ENCODE measurements at regions not wholly inside any gene's neighbourhood (a gene's known extent, or its start where the extent isn't known, plus 50 kb on each side); places are given as distances from the start of the nearest gene placed in this dataset.
"Not testable (repeated sequence)": the region's sequence is repeated elsewhere in the genome, so short reads cannot be mapped to it uniquely, and the experiment has no call there.

DNA sequence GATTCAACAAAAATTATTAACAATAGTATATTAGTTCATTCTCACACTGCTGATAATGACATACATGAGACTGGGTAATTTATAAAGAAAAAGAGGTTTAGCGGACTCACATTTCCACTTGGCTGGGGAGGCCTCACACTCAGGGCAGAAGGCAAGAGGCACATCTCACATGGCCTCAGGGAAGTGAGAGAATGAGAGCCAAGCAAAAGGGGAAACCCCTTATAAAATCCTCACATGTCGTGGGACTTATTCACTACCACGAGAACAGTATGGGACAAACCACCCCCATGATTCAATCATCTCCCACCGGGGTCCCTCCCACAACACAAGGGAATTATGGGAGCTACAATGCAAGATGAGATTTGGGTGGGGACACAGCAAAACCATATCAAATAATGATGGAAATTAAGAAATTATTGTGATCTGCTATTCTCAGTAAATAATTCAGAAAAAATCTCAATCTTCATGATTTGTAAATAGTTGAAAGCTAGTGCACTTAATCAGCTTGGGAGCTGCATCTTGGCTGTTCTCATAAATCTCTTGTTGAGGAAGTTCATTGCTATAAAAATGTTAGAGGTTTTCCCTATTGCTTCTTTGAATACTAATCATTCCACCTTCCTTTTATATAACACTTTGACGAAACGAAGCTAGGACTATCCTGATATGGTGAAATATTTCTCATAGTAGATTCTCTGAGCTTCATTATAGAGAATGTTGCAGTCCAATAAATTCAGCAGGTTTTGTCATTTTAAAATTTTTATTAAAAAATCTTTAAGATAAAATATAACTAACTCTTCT, 179.2 kb downstream of the SPDYE17 start:
- not testable (repeated sequence) for H3K9me3 ChIP-seq (ENCODE audit: control insufficient read depth, low read length, poor library complexity, severe bottlenecking); ATAC-seq; H3K4me3 Mint-ChIP-seq; H3K27ac Mint-ChIP-seq; H3K36me3 Mint-ChIP-seq (ENCODE audit: low read depth); H3K4me1 Mint-ChIP-seq; DNase-seq
- peaks cover 14% of the 10 kb centered on the region for H3K27me3 Mint-ChIP-seq

DNA sequence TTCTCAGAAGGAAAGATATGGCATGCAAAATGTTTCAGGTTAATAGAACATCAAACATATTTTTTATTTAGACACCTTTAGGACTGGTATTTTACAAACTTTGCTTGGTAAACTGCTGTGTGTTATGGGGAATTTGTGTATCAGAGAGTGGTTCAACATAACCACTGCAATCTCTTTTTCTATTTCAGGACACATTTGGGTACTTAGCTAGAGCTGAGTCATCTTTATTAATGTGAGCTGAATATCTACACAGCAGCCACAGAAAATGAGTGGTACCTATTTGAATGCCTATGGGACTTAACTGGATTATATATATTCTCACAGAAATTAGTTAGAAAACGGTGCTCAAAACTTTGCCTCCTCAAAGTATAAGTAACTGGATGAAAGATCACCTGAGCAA, 179.8 kb downstream of the SPDYE17 start:
- peaks cover 20% of the 10 kb centered on the region for H3K27me3 Mint-ChIP-seq
- not testable (repeated sequence) for DNase-seq; H3K4me1 Mint-ChIP-seq; ATAC-seq; H3K27ac Mint-ChIP-seq; H3K36me3 Mint-ChIP-seq (ENCODE audit: low read depth); H3K9me3 ChIP-seq (ENCODE audit: control insufficient read depth, low read length, poor library complexity, severe bottlenecking); H3K4me3 Mint-ChIP-seq

DNA sequence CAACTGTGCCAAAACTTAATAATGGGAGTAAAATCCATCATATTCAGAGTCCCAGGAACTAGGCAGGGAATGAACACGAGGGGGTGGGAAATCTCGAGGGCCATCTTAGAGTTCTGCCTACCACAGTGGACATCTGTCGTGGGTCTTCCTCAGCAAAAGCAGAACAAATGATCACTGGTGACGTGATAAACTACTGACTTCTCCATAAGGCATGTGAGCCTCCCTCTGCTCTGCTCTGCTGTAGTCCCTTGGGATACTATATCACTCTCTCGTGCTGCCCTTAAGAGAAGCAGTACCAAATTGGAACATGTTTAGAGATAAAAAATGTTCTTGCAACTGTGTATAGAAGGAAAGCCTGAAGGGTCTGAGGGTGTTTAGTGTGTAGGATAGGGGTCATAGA, 180.5 kb downstream of the SPDYE17 start:
- not testable (repeated sequence) for DNase-seq; H3K36me3 Mint-ChIP-seq (ENCODE audit: low read depth); H3K27ac Mint-ChIP-seq; ATAC-seq; H3K9me3 ChIP-seq (ENCODE audit: control insufficient read depth, low read length, poor library complexity, severe bottlenecking); H3K4me1 Mint-ChIP-seq; H3K4me3 Mint-ChIP-seq
- peaks cover 20% of the 10 kb centered on the region for H3K27me3 Mint-ChIP-seq

DNA sequence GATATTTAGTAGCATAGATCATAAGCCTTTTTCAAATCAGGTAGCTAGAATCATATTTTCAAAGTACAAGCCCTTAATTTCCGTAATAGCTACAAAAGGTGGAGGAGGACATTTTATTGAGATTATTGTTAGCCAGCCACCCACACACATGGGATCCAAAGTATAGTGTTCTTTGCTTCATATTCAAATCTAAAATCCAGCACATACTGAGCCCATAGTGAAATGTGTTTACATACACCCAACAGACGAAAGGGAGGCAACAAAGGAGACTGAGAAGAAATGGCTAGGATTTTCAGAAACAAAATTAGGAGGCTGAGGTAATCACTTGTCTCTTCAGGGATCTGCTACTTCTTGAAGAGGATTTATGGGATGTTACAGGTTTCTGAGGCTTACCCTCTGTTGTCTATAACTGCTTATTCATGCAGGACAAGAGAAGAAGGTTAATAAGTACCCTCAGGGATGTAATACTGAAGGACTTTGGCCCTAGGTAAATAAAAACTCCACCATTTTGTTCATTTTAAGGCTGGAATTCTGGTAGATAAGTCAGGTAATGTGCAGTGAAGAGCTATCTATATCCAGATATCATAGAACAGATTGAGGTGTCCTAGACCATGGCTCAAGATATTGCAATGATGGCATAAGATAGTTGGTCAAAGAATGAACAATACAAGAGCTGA, 182.1 kb downstream of the SPDYE17 start:
- not testable (repeated sequence) for H3K27ac Mint-ChIP-seq; H3K36me3 Mint-ChIP-seq (ENCODE audit: low read depth); H3K4me1 Mint-ChIP-seq; H3K4me3 Mint-ChIP-seq; ATAC-seq; DNase-seq; H3K9me3 ChIP-seq (ENCODE audit: control insufficient read depth, low read length, poor library complexity, severe bottlenecking)
- peaks cover 18% of the 10 kb centered on the region for H3K27me3 Mint-ChIP-seq

DNA sequence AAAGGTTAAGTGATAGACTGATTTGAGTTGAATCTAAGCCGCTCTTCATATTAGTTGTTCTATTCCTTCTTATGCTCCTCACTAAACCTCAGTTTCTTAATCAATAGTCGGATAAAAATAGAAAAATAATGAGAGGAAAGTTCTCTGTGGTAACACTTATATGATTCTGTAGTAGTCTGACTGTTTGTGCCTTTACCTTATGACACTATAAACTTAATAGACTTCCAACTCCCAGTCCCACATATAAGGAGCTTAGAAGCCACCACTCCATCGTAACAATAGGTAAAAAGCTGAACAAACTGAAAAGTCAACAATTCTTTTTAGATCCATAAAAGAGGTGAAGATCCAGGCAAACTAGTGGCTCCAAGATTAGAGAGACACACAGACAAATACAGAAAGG, 192.3 kb downstream of the SPDYE17 start:
- H3K36me3 Mint-ChIP-seq (ENCODE audit: low read depth); H3K27ac Mint-ChIP-seq; ATAC-seq; H3K4me1 Mint-ChIP-seq; H3K4me3 Mint-ChIP-seq; DNase-seq; H3K9me3 ChIP-seq (ENCODE audit: control insufficient read depth, low read length, poor library complexity, severe bottlenecking); H3K27me3 Mint-ChIP-seq: not testable (repeated sequence)

DNA sequence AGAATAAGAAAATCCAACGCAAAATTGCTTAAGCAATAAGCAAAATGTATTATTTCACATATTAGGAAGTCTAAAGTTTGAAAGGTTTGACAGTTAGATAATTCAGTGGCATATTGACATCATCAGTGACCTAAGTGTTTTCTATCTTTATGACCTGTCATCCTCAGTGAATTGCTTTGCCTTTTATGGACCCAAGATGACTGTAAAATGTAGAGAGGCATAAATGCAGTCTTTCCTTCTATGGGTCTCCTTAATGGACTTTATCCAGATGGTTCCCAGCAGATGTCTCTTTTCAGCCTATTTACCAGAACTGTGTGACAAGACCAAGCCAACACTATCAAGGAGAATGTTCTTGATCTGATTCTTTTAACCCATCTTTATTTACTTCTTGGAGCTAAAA, 192.9 kb downstream of the SPDYE17 start:
- H3K27ac Mint-ChIP-seq; ATAC-seq; H3K4me3 Mint-ChIP-seq; H3K4me1 Mint-ChIP-seq; H3K27me3 Mint-ChIP-seq; DNase-seq; H3K9me3 ChIP-seq (ENCODE audit: control insufficient read depth, low read length, poor library complexity, severe bottlenecking); H3K36me3 Mint-ChIP-seq (ENCODE audit: low read depth): not testable (repeated sequence)

DNA sequence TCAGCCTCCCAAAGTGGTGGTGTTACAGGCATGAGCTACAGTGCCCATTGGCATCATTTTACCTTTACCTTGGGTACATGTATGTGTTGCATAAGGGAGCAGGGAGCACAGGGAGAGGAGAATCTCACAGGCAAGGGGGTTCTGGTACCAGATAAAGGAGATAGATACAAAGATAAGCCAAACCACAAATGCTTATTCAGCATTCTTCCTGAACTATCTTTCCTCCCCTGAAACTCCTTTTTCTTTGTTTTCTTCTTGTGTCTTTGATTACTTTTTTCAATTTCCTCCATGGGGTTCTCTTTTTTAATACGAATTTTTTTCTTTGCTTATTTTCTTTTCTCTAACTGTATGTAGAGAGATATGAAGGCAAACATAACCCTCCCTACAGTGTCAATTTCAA, 193.8 kb downstream of the SPDYE17 start:
- H3K27me3 Mint-ChIP-seq; H3K36me3 Mint-ChIP-seq (ENCODE audit: low read depth); H3K27ac Mint-ChIP-seq; DNase-seq; ATAC-seq; H3K9me3 ChIP-seq (ENCODE audit: control insufficient read depth, low read length, poor library complexity, severe bottlenecking); H3K4me1 Mint-ChIP-seq; H3K4me3 Mint-ChIP-seq: not testable (repeated sequence)

DNA sequence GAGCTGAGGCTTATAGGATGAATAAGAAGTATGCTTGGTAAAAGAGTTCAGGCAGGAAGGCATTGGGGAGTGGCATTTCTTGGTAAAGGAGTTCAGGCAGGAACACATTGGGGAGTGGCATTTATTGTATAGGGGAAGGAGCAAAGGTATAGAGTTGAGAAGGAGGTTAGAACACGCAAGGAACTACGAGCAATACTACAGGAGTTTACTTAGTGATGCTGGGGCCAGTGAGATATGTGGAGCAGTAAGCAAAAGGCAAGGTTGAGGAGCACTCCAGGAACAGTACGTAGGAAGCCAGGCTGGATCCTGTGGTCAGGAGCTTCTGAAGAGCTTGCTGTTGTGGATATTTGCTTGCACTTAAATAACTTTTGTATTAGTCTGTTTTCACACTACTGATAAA, 202.2 kb upstream of the POMZP3 start:
- not testable (repeated sequence) for DNase-seq; H3K9me3 ChIP-seq (ENCODE audit: control insufficient read depth, low read length, poor library complexity, severe bottlenecking); H3K4me3 Mint-ChIP-seq; ATAC-seq; H3K27ac Mint-ChIP-seq; H3K36me3 Mint-ChIP-seq (ENCODE audit: low read depth); H3K4me1 Mint-ChIP-seq
- H3K27me3 Mint-ChIP-seq = peaks cover 26% of the 10 kb centered on the region

DNA sequence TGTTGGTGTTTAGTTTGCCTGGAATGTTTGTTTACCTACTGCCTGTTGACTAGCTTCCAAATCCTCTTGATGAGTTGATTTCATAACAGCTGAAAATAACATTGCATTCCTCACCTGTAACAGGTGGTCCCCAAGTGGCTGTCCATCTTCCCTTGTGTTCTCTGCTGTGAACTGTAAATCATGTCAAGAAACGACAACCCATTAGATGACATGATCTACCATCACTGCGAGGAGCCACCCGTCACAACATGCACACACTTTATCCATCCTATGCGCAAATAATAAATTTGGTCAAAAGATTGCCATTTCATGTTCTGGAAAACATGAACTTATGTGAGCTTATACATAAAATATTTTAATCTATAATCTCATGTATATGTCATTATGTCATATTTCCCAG, 199.1 kb upstream of the POMZP3 start:
- not testable (repeated sequence) for H3K4me1 Mint-ChIP-seq; H3K27ac Mint-ChIP-seq; H3K9me3 ChIP-seq (ENCODE audit: control insufficient read depth, low read length, poor library complexity, severe bottlenecking); ATAC-seq; DNase-seq; H3K36me3 Mint-ChIP-seq (ENCODE audit: low read depth); H3K4me3 Mint-ChIP-seq
- peaks cover 26% of the 10 kb centered on the region for H3K27me3 Mint-ChIP-seq

DNA sequence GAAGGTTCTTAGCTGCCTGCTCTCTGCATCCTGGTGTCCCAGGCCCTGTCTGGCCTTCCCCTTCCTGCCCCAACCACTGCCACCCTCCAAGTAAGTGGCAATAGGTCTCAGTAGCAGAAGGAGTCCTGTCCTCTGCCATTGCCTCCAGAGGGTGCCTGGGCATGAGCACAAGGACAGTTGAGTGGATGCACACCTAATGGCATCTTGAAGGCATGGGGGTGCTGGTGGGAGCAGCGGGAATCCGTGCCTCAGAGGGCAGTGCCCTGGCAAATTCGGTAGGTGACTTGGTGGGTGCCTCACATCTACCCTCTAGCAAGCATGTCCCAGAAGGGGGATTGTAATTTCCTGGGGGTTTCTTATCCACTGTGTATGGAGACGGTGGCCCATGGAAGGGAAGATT, 182.8 kb upstream of the POMZP3 start:
- not testable (repeated sequence) for H3K4me1 Mint-ChIP-seq; H3K27ac Mint-ChIP-seq; ATAC-seq; DNase-seq; H3K9me3 ChIP-seq (ENCODE audit: control insufficient read depth, low read length, poor library complexity, severe bottlenecking); H3K4me3 Mint-ChIP-seq; H3K36me3 Mint-ChIP-seq (ENCODE audit: low read depth); H3K27me3 Mint-ChIP-seq

DNA sequence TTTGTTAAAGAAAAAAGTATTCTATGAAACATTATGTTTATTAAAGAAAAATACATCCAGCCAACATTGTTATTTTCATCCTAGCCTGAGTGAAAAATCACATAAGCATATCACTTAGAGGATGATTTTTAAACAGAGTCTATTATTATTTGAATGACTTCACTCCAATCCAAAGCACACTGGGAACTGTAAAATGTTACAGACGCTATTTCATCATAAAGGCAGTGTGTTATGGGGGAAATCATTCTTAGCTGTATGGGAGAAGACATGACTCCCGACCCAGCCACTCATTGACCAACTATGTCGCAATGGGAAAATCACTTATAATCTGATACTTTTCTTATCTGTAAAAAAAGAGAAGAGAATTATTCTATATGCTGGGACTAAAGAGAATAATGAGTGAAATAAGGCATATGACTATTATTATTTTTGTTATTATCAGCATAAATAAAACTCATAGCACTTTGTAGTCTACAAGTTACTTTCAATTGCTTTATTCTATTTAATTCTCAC, 180.6 kb upstream of the POMZP3 start:
- not testable (repeated sequence) for H3K9me3 ChIP-seq (ENCODE audit: control insufficient read depth, low read length, poor library complexity, severe bottlenecking); ATAC-seq; H3K4me1 Mint-ChIP-seq; H3K27me3 Mint-ChIP-seq; H3K4me3 Mint-ChIP-seq; H3K36me3 Mint-ChIP-seq (ENCODE audit: low read depth); DNase-seq; H3K27ac Mint-ChIP-seq

DNA sequence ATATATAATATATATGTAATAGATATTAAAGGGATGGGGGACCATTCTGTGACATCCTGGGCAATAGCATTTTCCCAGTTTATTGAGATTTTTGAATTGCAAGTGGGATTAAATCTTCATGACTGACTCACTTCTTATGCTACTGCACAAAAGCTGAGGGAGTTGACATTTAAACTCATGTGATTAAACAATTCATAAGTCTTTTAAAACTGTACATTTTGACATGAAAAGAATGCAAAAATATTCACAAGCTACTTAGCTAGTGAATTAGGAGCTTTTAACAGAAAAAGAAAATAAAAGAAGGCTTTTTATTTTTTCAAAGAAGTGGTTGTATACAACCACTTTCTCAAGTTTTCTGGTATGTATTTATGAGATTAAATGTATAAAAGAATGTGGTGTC, 179.4 kb upstream of the POMZP3 start:
- H3K9me3 ChIP-seq (ENCODE audit: control insufficient read depth, low read length, poor library complexity, severe bottlenecking); H3K4me3 Mint-ChIP-seq; H3K27ac Mint-ChIP-seq; H3K36me3 Mint-ChIP-seq (ENCODE audit: low read depth); ATAC-seq; H3K4me1 Mint-ChIP-seq; DNase-seq; H3K27me3 Mint-ChIP-seq: not testable (repeated sequence)

DNA sequence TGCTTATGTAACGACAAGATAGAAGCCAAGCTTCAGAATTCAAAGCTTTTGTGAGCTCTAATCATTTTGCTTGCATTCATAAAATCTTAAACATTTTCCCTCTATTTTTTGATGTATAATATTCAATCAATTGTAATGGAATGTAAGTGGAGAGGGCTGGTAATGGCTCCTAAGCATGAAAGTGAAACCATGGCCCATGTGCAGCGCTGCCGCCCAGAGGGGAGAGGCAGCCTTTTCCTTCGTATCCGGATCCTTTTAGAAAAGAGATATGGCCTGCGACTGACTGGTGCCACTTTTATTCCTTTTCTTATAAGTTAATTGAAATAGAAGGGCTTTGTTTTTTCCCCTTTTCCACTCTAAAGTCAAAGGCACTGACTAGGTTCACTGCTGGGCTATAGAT, 178.9 kb upstream of the POMZP3 start:
- H3K9me3 ChIP-seq (ENCODE audit: control insufficient read depth, low read length, poor library complexity, severe bottlenecking); ATAC-seq; DNase-seq; H3K36me3 Mint-ChIP-seq (ENCODE audit: low read depth); H3K27me3 Mint-ChIP-seq; H3K4me3 Mint-ChIP-seq; H3K4me1 Mint-ChIP-seq; H3K27ac Mint-ChIP-seq: not testable (repeated sequence)

DNA sequence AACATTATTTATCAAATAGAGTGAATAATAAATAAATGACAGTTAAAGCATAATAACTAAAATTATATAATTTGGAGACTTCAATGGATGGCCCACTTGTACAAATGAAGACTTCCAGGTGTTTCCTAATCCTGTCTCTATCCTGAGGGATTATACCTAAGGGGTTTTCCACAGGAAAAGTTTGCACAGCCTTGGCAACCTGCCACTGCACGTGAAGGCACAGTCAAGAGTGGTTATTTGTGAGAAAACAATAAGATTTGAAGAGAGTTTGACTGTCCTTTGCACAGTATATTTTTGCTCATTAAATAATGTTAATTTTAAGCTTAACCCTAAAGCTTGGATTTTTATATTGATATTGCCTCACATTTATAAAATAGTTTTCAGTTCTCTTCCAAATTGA, 178.2 kb upstream of the POMZP3 start:
- not testable (repeated sequence) for ATAC-seq

More for the DNA sequence above, 178.2 kb upstream of the POMZP3 start:
- H3K27me3 Mint-ChIP-seq; H3K4me3 Mint-ChIP-seq; H3K27ac Mint-ChIP-seq; H3K36me3 Mint-ChIP-seq (ENCODE audit: low read depth); H3K9me3 ChIP-seq (ENCODE audit: control insufficient read depth, low read length, poor library complexity, severe bottlenecking); DNase-seq; H3K4me1 Mint-ChIP-seq: not testable (repeated sequence)
